ENCODE measurements at regions not wholly inside any gene's neighbourhood (a gene's known extent, or its start where the extent isn't known, plus 50 kb on each side); places are given as distances from the start of the nearest gene placed in this dataset.
A peak's percentile ranks its signal among the peaks of the same experiment; 100 is the strongest.

DNA sequence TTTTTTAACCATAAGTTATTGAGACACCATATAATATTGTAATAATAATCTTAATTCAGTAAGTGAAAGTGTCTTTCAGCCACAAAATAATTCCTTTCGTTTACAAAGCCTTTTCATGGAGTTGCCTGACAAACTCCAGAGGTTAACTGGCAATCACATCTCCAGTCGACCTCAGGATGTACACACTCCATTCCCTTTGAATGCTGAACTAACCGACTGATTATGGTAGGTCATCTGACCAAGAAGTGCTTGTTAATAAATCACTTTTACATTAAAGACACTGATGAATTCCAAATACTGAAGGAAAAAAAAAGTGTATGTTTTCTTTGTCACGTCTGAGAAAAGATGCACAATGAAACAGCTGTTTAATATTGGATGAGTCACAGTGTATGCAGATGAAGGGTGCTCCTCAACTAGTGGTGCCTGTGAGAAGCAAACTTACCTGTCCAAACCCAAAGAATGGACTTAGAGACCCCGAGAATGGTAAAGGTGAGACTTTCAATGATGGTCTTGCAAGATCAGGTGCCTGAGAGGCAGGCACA lies 348.1 kb upstream of the VWC2 start:
- no peak overlapping the region for H3K27ac ChIP-seq (ENCODE audit: low read depth, low read length)
- no peaks in the 10 kb centered on the region for H3K36me3 ChIP-seq (ENCODE audit: insufficient read depth, low read length)
- DNase-seq (ENCODE audit: low read depth), result no peak
- FAIRE-seq, result no peak
- no peaks in the 10 kb centered on the region for H3K27me3 Mint-ChIP-seq (ENCODE audit: low read depth, unreplicated experiment)
- no peak overlapping the region for H3K9ac ChIP-seq (ENCODE audit: low read length)
- no peak overlapping the region for H3K27ac Mint-ChIP-seq (ENCODE audit: unreplicated experiment)
- no peak overlapping the region for H3K4me2 ChIP-seq (ENCODE audit: low read length)
- no peak overlapping the region for H2AFZ ChIP-seq (ENCODE audit: low read depth, low read length)
- no peak overlapping the region for H3K4me3 ChIP-seq (ENCODE audit: insufficient read depth, low read depth, low read length)
- no peaks in the 10 kb centered on the region for H3K4me1 ChIP-seq (ENCODE audit: insufficient read depth, low read length)
- TF ChIP-seq, protein P1, sequence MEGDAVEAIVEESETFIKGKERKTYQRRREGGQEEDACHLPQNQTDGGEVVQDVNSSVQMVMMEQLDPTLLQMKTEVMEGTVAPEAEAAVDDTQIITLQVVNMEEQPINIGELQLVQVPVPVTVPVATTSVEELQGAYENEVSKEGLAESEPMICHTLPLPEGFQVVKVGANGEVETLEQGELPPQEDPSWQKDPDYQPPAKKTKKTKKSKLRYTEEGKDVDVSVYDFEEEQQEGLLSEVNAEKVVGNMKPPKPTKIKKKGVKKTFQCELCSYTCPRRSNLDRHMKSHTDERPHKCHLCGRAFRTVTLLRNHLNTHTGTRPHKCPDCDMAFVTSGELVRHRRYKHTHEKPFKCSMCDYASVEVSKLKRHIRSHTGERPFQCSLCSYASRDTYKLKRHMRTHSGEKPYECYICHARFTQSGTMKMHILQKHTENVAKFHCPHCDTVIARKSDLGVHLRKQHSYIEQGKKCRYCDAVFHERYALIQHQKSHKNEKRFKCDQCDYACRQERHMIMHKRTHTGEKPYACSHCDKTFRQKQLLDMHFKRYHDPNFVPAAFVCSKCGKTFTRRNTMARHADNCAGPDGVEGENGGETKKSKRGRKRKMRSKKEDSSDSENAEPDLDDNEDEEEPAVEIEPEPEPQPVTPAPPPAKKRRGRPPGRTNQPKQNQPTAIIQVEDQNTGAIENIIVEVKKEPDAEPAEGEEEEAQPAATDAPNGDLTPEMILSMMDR (IDR thresholded peaks at IDR 0.05; ENCODE audit: insufficient read depth, low read depth, low read length), result no peak
- no peak for TF ChIP-seq EZH2 (IDR thresholded peaks at IDR 0.05; ENCODE audit: insufficient read depth, low read length)
- H3K36me3 Mint-ChIP-seq (ENCODE audit: low read depth, unreplicated experiment), result no peaks in the 10 kb centered on the region
- no peaks in the 10 kb centered on the region for H3K9me3 Mint-ChIP-seq (ENCODE audit: unreplicated experiment)
- H4K20me1 ChIP-seq (ENCODE audit: insufficient read depth, low read length), result no peaks in the 10 kb centered on the region
- no peak overlapping the region for H3K4me3 Mint-ChIP-seq (ENCODE audit: unreplicated experiment)
- H3K79me2 ChIP-seq (ENCODE audit: insufficient read depth, low read length), result no peaks in the 10 kb centered on the region
- H3K27me3 ChIP-seq (ENCODE audit: insufficient read depth, low read length), result no peaks in the 10 kb centered on the region
- H3K9me3 ChIP-seq (ENCODE audit: insufficient read depth, low read depth, low read length), result no peaks in the 10 kb centered on the region
- H3K4me1 Mint-ChIP-seq (ENCODE audit: low read depth, unreplicated experiment), result no peaks in the 10 kb centered on the region

GRCh38 chr7:49432254-49432653 lies 341.2 kb upstream of the VWC2 start:
- H4K20me1 ChIP-seq (ENCODE audit: insufficient read depth, low read length), result no peaks in the 10 kb centered on the region
- no peak overlapping the region for H3K9ac ChIP-seq (ENCODE audit: low read length)
- Mint-ChIP-seq H3K4me3 (ENCODE audit: unreplicated experiment) (no peak overlapping the region), H3K27ac (ENCODE audit: unreplicated experiment) (no peak overlapping the region), H3K27me3 (ENCODE audit: low read depth, unreplicated experiment) (no peaks in the 10 kb centered on the region), H3K9me3 (ENCODE audit: unreplicated experiment) (no peaks in the 10 kb centered on the region), H3K4me1 (ENCODE audit: low read depth, unreplicated experiment) (peaks cover 9% of the 10 kb centered on the region), H3K36me3 (ENCODE audit: low read depth, unreplicated experiment) (no peaks in the 10 kb centered on the region)
- H3K27me3 ChIP-seq (ENCODE audit: insufficient read depth, low read length), result no peaks in the 10 kb centered on the region
- no peaks in the 10 kb centered on the region for H3K9me3 ChIP-seq (ENCODE audit: insufficient read depth, low read depth, low read length)
- H2AFZ ChIP-seq (ENCODE audit: low read depth, low read length), result no peak overlapping the region
- H3K36me3 ChIP-seq (ENCODE audit: insufficient read depth, low read length), result no peaks in the 10 kb centered on the region
- no peak overlapping the region for H3K4me3 ChIP-seq (ENCODE audit: insufficient read depth, low read depth, low read length)
- no peak for DNase-seq (ENCODE audit: low read depth)
- FAIRE-seq, result no peak
- H3K27ac ChIP-seq (ENCODE audit: low read depth, low read length), result no peak overlapping the region
- H3K4me1 ChIP-seq (ENCODE audit: insufficient read depth, low read length), result no peaks in the 10 kb centered on the region
- H3K4me2 ChIP-seq (ENCODE audit: low read length), result no peak overlapping the region
- TF ChIP-seq EZH2 (IDR thresholded peaks at IDR 0.05; ENCODE audit: insufficient read depth, low read length), result no peak
- TF ChIP-seq, protein P1 (IDR thresholded peaks at IDR 0.05; ENCODE audit: insufficient read depth, low read depth, low read length), result no peak
- no peaks in the 10 kb centered on the region for H3K79me2 ChIP-seq (ENCODE audit: insufficient read depth, low read length)

GRCh38 chr7:49433794-49434193 lies 339.6 kb upstream of the VWC2 start:
- H3K27me3 ChIP-seq (ENCODE audit: insufficient read depth, low read length), result no peaks in the 10 kb centered on the region
- no peaks in the 10 kb centered on the region for H3K4me1 ChIP-seq (ENCODE audit: insufficient read depth, low read length)
- Mint-ChIP-seq H3K36me3 (ENCODE audit: low read depth, unreplicated experiment) (no peaks in the 10 kb centered on the region), H3K27ac (ENCODE audit: unreplicated experiment) (peak overlapping the region; percentile 34), H3K27me3 (ENCODE audit: low read depth, unreplicated experiment) (no peaks in the 10 kb centered on the region), H3K4me1 (ENCODE audit: low read depth, unreplicated experiment) (peaks cover 9% of the 10 kb centered on the region), H3K9me3 (ENCODE audit: unreplicated experiment) (no peaks in the 10 kb centered on the region), H3K4me3 (ENCODE audit: unreplicated experiment) (no peak overlapping the region)
- H3K36me3 ChIP-seq (ENCODE audit: insufficient read depth, low read length), result no peaks in the 10 kb centered on the region
- FAIRE-seq (no peak), DNase-seq (ENCODE audit: low read depth) (no peak)
- TF ChIP-seq, protein P1 (IDR thresholded peaks at IDR 0.05; ENCODE audit: insufficient read depth, low read depth, low read length), result no peak
- no peak for TF ChIP-seq EZH2 (IDR thresholded peaks at IDR 0.05; ENCODE audit: insufficient read depth, low read length)
- H3K4me2 ChIP-seq (ENCODE audit: low read length), result no peak overlapping the region
- H3K9me3 ChIP-seq (ENCODE audit: insufficient read depth, low read depth, low read length), result no peaks in the 10 kb centered on the region
- H3K9ac ChIP-seq (ENCODE audit: low read length), result no peak overlapping the region
- no peak overlapping the region for H2AFZ ChIP-seq (ENCODE audit: low read depth, low read length)
- H3K27ac ChIP-seq (ENCODE audit: low read depth, low read length), result no peak overlapping the region
- H4K20me1 ChIP-seq (ENCODE audit: insufficient read depth, low read length), result no peaks in the 10 kb centered on the region
- no peak overlapping the region for H3K4me3 ChIP-seq (ENCODE audit: insufficient read depth, low read depth, low read length)
- H3K79me2 ChIP-seq (ENCODE audit: insufficient read depth, low read length), result no peaks in the 10 kb centered on the region

Data from astrocyte (in vitro differentiated cells and primary cell).